Loucy (cell line): ENCODE measurements at regions not wholly inside any gene's neighbourhood (a gene's known extent, or its start where the extent isn't known, plus 50 kb on each side); places are given as distances from the start of the nearest gene placed in this dataset.

Source experiments
- EZH2phosphoT487 ChIP-seq: fragments of 200-600 bp; IDR thresholded peaks from 2 replicates; pipeline ENCODE4 v1.6.1; 2018; ENCODE audit warnings: antibody characterized with exemption, mild to moderate bottlenecking, moderate library complexity, borderline replicate concordance
- TF ChIP-seq, protein P1 (sequence below): fragments of 200-600 bp; sonication (generic); conservative IDR thresholded peaks from 2 replicates; pipeline ENCODE4 v1.5.1; 2014; ENCODE audit warnings: mild to moderate bottlenecking, antibody characterized with exemption, low read length

GRCh38 chr3:156037356-156037755 is 83.0 kb upstream of the KCNAB1 start:
- TF ChIP-seq, protein P1, sequence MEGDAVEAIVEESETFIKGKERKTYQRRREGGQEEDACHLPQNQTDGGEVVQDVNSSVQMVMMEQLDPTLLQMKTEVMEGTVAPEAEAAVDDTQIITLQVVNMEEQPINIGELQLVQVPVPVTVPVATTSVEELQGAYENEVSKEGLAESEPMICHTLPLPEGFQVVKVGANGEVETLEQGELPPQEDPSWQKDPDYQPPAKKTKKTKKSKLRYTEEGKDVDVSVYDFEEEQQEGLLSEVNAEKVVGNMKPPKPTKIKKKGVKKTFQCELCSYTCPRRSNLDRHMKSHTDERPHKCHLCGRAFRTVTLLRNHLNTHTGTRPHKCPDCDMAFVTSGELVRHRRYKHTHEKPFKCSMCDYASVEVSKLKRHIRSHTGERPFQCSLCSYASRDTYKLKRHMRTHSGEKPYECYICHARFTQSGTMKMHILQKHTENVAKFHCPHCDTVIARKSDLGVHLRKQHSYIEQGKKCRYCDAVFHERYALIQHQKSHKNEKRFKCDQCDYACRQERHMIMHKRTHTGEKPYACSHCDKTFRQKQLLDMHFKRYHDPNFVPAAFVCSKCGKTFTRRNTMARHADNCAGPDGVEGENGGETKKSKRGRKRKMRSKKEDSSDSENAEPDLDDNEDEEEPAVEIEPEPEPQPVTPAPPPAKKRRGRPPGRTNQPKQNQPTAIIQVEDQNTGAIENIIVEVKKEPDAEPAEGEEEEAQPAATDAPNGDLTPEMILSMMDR, result no peak
- no peak for TF ChIP-seq EZH2phosphoT487
